ENCODE measurements at regions not wholly inside any gene's neighbourhood (a gene's known extent, or its start where the extent isn't known, plus 50 kb on each side); places are given as distances from the start of the nearest gene placed in this dataset.

DNA sequence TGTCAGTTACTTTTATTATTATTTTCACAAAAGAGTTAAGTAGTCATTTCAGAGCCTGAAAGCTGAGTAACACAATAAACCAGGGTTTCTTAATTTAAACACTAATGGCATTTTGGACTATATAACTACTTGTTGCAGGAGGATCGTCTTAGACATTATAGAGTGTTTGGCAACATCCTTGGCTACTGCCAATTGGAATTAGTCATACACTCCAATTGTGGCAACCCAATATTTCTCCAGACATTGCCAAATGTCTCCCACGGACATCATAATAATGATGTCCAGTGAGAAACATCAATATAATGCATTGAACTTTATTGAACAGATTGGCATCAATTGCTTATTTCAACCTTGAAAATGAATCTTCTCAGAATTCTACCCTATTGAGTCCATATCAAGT is 441.9 kb upstream of the ADGRL4 start:
- no peak for TF ChIP-seq EZH2 (IDR thresholded peaks at IDR 0.05; ENCODE audit: borderline replicate concordance, low read depth, low read length, poor library complexity, severe bottlenecking)
- TF ChIP-seq, protein P1, sequence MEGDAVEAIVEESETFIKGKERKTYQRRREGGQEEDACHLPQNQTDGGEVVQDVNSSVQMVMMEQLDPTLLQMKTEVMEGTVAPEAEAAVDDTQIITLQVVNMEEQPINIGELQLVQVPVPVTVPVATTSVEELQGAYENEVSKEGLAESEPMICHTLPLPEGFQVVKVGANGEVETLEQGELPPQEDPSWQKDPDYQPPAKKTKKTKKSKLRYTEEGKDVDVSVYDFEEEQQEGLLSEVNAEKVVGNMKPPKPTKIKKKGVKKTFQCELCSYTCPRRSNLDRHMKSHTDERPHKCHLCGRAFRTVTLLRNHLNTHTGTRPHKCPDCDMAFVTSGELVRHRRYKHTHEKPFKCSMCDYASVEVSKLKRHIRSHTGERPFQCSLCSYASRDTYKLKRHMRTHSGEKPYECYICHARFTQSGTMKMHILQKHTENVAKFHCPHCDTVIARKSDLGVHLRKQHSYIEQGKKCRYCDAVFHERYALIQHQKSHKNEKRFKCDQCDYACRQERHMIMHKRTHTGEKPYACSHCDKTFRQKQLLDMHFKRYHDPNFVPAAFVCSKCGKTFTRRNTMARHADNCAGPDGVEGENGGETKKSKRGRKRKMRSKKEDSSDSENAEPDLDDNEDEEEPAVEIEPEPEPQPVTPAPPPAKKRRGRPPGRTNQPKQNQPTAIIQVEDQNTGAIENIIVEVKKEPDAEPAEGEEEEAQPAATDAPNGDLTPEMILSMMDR (conservative IDR thresholded peaks at IDR 0.05; ENCODE audit: low read depth, low read length): no peak

Measured in A673 (cell line).